GM18502 (cell line): ENCODE measurements at regions not wholly inside any gene's neighbourhood (a gene's known extent, or its start where the extent isn't known, plus 50 kb on each side); places are given as distances from the start of the nearest gene placed in this dataset.
"Not testable (repeated sequence)": the region's sequence is repeated elsewhere in the genome, so short reads cannot be mapped to it uniquely, and the experiment has no call there.

Experiments used
- ATAC-seq: cut with Tn5 transposase; IDR thresholded peaks from one replicate; pipeline ENCODE4 v1.9.1; 2021; ENCODE audit warnings: mild to moderate bottlenecking; ENCODE audit not compliant: unreplicated experiment, poor library complexity

DNA sequence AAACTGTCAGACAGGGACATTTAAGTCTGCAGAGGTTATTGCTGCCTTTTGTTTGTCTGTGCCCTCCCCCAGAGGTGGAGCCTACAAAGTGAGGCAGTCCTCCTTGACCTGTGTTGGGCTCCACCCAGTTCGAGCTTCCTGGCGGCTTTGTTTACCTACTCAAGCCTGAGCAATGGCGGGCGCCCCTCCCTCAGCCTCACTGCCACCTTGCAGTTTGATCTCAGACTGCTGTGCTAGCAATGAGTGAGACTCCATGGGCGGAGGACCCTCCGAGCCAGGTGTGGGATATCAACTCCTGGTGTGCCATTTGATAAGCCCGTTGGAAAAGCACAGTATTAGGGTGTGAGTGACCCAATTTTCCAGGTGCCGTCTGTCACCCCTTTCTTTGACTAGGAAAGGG is 632.7 kb downstream of the GALC start:
- ATAC-seq = not testable (repeated sequence)

DNA sequence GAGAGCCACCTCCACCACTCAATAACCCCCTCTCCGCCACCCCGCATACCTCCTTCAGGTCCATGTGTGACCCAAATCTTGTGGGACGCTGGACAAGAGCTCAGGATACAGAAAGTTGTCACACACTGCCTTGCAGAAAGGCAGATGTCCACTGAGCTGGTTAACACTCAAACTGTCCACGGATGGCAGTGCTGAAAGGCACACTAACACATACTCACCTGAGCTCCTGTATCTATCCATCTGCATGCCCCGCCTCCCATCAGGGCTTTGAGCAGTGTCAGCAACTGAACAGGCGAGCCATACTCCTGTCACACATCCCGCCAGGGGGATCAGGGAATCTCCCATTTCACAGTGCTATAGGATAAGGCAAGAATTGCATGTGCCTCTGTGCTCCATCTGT is 642.0 kb downstream of the GALC start:
- no peak for ATAC-seq

DNA sequence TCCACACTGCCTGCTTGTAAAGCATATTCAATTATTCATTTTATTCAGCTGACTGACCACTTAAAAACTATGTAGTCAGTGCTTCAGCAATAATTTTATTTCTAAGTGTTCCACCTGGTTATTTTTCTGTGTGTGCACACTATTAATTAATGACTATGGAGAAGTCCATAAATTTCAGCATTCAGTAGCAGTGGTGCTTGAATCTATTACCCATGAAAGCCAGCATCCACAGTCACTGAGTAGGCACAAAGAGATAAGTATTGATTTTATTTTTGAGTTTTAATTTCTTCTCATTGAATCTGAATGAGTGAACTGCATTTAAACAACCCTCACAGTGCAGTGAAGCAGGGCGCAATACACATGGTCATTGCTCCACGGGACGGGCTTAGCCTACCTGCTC is 643.1 kb downstream of the GALC start:
- ATAC-seq = no peak

DNA sequence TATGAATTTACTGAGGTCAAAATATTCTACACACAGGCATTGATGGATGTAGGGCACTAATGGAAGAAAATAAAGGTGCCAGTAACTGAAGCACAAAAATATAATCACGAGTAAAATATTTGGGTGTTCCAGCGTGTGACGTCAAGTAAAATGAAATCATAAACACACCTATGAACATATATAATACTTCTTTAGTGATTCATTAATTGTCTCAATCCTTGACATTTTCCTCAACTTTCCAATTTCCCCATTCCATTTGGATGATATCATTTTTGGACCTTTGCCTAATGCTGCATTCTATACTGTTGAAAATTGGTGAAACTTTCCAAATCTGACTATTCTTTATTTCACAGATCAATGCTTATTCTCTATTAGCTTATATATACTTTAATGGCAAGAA is 649.3 kb downstream of the GALC start:
- no peak for ATAC-seq

DNA sequence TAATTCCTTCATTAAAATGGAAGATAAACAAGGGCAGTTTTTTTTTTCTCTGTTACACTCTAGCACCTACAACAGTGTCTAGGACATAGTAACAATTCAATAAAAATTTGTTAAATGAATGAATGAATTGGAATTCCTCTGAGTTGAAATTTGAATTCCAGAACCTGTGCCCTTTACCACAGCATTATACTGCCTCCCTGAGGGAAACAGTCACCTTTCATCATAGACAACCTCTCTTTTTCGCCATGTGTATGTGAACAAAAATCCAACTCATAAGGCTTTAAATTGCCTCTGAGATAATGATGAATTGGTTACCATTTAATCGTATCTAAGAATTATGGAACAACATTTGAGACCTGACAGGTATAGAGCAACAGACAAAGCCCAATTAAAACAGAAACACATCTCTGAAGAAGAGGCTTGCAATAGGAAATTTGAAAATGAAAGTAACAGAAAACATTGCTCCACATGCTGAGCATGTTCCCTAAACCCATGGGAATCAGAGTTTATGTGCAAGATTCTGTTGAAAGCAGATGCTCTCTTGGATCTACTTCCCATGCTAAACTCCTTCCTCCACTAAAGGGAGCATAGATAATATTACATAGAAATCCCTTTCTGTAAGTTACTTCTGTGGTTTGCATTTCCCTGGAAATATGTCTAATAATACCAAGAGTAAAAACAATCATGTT is 657.8 kb downstream of the GALC start:
- no peak for ATAC-seq

DNA sequence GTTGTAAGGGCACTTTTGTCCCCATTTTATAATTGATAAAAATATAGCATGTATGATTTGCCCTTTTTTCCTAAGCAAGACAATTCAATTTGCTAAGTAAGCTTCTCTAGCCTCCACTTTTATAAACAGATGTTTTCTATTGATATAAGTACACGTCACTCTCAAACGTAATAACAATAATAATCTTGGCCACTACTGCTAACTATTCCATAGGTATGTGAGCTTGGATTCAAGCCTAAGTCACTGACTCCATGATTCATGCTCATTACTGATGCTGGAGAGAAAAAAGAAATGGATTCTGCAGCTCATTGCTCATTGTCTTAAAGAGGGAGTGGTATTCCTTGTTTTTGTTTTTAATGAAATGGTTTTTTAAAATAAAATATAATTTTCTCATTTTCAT is 661.0 kb downstream of the GALC start:
- no peak for ATAC-seq

DNA sequence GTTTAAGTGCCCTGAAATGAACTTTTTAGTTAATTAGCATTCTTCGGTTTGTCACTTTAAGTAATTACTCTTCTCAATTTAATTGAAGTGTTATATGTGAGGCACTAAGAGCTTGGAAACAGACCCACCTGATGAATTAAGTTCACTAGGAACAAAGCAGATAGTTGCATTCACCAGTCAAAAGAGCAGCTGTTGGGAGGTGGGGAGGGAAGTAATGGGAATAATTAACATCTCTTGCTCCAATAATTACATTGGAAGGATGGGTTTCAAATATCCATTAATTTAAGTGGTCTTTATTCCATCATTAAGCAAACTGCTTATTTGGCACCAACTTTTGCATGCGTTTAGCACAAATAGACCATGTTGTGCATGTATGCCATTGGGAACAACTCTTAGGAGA is 667.2 kb downstream of the GALC start:
- ATAC-seq = no peak

DNA sequence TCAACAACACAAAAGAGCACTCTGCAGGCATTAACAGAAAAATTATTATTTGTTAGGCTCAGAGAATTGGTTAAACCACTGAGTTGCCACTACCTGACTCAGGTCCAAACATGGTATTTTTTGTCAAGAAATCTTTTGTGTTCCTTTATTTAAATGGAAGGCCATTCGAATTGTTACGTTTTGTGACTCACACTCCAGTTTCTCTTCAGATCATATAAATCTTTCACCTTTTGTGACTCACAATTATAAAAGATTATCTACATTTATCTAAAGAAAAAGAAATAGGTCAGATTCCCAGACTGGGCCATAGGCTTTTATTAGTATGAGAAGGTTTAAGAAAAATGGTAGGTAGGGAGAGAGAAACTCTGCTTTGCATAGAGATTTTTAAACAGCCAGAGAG is 669.8 kb downstream of the GALC start:
- ATAC-seq = no peak

DNA sequence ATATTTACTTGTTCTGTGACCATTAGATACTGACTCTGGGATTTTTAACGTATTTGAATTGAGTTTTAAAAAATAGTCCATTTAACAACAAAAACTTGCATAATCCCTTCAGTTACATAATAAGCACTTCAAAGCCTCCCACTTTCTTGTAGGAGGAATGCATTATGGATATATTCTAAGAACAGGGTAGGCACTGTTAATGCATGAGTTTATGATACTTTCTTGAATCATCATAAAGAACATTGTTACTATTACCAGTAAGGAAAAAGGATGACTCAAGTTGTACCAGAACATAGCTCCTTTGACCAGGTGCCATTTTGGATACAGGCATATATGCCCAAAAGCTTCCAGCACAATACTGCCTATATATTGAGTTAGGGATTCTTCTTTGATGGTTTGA is 671.4 kb downstream of the GALC start:
- no peak for ATAC-seq

DNA sequence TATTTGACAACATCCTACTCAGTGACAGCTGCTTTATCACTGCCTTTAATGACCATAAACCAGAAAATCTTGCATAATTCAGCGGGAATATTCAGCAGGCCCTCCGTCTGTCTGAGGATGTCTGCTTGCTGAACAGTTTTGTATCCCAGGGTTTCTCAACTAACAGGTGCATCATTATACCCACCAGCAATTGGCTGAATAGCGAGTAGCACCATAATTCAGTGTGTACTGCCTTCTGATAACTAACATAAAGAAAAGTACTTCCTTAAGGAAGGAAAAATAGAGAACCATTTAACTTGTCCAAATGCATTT is 680.1 kb downstream of the GALC start:
- ATAC-seq = no peak

DNA sequence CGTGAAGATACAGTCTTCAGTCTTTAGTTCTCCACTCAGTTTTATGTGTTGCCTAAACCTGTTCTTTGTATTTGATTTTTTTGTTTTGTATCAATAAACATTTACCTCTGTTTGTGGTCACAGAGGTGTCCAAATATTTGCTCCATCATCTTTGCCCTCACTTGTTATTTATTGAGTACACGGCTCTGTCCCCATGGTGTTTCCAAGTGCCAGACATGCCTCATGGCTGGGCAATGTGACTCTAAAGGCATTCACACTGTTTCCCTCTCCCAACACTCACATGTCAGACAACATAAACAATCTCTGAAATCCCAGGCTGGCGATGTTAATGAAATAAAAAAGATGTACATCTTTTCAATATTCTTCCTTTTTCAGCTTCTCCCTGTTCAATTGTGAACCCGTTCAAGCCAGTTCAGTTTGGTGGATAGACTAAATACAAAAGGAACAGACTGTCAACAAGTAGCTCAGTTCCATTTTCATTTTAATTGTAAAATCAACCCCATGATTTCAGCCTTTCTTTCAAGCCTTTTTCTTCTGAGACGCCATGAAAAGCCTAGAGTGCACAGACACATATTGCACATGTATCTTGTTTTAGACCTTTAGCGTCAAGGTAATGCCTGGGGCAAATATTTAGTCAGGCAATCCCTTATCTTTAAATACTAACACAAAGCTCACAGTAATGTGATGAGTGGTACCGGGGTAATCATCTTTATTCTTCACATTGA is 680.7 kb downstream of the GALC start:
- ATAC-seq = no peak

DNA sequence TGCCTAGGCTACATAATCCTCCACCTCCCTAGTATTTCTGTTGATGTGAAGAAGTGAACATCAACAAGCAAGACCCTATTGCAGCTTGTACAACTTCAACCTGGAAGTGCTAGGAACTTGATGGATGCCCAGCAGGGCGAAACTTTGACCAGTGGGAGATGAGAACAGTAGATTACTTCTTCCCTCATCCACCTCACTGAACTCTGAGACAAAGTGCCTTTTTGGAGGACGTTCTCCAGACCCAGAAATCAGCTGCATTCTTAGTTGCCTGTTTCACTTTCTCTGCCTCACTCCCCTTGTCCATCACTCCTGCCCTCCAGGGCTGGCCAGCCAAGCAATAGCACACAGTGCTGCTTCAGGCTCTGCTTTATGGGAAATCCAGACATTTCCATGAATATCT is 683.4 kb downstream of the GALC start:
- ATAC-seq = no peak

DNA sequence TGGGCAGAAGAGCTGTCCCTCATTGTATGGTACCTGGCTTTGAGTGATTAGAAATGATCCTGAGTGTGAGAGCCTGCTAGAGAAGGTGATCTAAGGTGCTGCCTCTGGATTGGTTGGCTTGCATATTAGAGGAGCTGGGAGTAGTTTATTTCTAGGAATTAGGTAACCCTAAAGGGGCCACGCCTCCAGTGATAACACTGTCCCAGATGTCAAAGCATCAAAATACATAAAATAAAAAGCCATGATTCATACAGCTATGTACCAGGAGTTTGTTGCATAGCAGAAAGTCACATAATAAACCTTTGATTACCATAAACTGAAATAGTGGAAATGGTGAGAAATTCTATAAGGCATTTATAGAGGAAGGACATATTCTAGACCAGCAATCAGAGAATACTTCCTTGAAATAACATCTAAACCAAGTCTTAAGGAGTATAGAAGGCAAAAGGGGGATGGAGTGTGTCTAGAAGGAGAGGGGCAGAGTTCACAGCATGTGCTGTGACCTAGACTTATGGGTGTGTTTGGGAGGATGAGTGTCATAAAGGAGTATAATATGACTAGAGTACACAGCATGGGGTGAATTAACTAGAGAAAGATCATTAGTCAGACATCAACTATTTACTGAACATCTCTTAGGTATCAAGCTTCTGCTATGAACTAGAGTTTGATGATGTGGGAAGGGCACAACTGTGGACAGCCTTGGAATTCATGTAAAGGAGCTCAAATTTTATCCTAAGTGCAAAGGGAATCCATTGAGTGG is 686.4 kb downstream of the GALC start:
- ATAC-seq = no peak

DNA sequence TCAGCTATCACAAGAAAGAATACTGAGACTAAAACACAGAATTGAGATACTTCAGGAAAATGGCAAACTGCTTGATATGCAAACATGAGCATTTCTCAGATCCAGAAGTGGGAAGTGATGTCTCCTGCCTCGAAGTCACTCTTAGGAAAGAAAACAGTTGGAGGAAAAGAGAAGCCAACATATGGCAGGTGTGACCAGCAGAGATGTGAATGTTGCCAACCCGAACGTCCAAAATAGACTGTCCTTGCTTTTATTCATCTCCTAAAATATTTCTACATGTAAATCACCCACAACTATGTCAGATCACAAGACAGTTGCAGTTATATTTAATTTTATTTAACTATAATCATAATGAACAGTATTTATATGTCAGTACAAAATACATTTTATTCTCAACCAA is 687.6 kb downstream of the GALC start:
- ATAC-seq = no peak

DNA sequence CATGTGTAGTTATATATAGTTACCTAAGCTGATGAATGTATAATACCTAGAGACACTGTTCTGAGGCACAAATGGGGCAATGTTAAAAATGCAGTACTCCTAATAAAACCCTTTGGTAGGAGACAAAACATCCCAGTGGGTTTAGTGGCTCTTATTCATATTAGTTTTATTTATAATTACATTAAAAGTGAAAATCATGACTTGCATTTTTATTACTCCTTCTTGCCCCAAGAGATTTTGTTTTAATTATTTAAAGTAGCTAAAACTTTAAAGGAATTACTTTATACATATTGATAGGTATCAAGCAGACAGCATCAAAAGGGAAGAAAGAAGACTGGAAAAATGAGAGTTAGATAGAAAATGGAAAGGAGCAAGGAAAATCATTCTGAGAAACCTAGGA is 688.6 kb downstream of the GALC start:
- ATAC-seq = no peak

DNA sequence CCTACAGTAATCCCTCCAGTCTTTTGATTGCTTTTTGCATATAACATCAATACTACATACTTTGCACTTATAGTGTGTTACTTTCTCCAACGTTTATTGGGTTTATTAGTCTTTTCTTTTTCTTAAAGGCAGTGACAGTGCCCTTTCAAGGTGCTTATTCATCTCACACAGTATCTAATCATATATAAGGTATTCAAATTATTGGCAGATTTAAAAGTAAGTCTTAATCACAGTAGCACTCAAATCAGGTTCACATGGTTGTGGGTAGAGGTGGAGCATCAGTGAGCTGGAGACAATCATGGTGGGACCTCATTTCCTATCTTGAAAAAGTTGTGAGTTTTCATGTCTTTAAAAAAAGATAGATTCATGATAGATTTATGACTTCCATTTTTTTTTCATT is 706.2 kb downstream of the GALC start:
- ATAC-seq = no peak

DNA sequence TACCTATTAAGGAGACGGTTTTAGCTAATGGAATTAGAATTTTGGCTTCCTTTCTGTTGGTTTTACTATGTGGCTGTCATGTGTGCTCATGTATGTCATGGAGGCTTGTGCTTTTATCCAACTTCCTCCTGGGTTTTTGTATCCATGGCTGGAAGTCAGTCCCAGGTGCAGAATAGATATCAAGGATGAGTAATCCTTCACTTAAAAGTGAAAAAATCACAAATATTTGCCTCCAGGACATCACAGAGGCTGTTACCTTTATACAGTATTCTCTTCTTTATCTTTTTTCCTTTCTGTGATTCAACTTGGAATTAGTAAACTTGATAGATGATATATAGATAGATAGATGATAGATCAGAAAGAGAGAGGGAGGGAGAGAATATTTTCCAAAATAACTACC is 706.8 kb downstream of the GALC start:
- ATAC-seq = no peak

DNA sequence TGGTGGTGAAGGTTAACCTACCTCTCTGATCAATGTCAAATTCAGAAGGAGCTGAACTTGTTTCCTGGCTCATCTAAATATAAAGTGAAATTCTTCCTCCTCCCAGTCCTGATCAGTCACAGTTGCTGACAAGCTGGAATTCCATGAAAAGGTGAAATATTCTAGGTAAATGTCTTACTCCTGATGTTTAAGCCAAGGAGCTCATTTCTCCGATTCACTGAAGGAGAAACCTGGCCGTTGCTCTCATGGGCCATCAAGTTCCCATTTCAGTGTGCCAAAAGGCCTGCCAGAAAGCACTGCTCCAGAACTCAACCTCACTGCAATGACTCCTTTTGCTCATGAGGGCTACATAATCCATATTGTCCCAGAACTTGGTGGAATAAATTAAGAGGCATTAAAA is 707.5 kb downstream of the GALC start:
- ATAC-seq = no peak

DNA sequence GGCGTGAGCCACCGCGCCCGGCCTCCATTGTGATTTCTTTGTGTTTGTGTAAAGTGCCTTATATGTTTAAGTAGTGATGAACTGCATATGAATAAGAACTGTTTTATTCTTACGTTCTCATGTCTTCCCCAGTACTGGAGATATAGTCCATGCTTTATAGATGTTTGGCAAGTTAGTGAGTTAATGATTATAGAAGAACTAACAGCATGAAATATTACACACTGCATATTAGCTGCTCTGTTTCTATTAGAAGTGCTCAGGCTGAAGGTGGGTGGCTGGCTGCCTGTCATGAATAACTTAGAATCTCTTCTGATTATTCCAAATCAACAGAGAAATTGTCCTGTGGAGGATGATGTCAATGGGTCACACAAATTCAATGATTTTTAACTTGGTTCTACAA is 709.4 kb downstream of the GALC start:
- no peak for ATAC-seq

DNA sequence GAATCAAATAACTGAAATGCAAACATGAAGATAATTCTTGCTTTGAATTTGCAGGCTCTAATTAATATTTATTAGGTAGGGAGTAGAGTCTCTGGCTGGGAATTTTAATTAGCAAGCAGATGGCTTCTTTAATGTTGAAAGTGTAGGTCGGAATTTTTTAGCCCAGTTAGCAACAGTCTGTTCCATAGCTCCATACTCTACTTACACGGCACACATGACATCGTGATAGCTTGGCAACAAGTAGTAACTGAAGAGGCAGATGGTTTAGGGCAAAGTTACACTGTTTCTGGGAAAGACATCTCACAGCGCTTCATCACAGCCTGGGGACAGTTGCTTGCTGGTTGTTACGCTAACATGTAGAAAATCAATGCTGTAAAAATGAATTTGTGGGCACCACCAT is 710.7 kb downstream of the GALC start:
- no peak for ATAC-seq

DNA sequence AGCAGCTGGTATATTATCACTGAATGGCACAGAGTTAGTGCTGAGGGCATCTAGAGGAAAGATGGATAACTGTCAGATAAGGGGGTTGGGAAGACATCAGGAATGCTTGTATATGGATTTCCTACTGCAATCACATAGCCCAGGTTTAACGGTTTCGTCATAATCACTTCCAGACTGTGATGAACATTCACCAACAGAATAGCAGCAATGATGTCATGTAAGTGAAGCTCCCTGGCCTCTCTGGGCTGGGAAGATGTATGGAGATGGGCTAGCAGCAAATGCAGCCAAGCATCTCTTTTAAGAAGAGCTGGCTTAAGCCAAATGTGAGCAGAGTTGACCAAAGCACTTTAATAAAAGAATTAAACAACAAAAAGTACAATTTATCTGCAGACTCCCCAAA is 714.6 kb downstream of the GALC start:
- ATAC-seq = no peak

DNA sequence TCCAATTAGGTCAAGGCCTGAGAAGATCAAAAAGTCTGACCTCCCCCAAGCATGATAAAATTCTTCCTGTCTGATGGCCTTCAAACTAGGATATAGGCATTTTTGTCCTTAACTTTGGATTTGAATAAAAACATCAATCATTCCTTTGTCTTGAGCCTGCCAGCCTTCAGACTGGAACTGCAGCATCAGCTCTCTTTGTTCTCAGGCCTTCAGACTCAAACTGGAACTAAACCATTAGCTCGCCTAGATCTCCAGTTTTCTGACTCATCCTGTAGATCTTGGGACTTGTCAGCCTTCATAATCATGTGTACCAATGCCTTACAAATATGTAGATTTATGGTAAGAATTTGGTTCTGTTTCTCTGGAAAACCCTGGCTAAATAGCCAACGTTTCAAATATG is 721.7 kb downstream of the GALC start:
- ATAC-seq = no peak
